ENCODE measurements at regions not wholly inside any gene's neighbourhood (a gene's known extent, or its start where the extent isn't known, plus 50 kb on each side); places are given as distances from the start of the nearest gene placed in this dataset.

DNA sequence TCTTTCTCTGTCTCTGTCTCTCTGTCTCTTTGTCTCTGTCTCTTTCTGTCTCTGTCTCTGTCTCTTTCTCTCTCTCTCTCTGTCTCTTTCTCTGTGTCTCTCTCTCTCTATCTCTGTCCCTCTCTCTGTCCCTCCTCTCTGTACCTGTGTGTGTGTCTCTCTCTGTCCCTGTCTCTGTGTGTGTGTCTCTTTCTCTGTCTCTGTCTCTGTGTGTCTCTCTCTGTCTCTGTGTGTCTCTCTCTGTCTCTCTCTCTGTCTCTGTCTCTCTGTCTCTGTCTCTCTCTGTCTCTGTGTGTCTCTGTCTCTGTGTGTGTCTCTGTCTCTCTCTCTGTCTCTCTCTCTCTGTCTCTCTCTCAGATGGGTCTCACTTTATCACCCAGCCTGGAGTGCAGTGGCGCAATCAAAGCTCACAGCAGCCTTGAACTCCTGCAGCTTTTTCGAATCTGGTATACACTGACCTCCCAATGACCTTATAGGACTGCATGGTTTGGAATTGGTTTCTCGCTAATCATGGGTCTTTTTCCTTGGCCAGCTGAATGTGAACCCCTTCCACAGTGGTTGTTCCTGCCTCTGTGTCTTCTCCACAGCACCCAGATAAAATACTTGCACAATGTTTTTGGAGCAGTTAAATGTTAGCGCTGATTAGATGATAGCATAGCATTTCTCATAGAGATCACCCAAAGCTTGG, 102.6 kb upstream of the KLHL25 start:
- TF ChIP-seq, protein P1, sequence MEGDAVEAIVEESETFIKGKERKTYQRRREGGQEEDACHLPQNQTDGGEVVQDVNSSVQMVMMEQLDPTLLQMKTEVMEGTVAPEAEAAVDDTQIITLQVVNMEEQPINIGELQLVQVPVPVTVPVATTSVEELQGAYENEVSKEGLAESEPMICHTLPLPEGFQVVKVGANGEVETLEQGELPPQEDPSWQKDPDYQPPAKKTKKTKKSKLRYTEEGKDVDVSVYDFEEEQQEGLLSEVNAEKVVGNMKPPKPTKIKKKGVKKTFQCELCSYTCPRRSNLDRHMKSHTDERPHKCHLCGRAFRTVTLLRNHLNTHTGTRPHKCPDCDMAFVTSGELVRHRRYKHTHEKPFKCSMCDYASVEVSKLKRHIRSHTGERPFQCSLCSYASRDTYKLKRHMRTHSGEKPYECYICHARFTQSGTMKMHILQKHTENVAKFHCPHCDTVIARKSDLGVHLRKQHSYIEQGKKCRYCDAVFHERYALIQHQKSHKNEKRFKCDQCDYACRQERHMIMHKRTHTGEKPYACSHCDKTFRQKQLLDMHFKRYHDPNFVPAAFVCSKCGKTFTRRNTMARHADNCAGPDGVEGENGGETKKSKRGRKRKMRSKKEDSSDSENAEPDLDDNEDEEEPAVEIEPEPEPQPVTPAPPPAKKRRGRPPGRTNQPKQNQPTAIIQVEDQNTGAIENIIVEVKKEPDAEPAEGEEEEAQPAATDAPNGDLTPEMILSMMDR (IDR thresholded peaks at IDR 0.05), result no peak
- no peak for TF ChIP-seq POLR2A (IDR thresholded peaks at IDR 0.05)

All from uterus (tissue), 2 donors.